ENCODE measurements at regions not wholly inside any gene's neighbourhood (a gene's known extent, or its start where the extent isn't known, plus 50 kb on each side); places are given as distances from the start of the nearest gene placed in this dataset.
"Not testable (repeated sequence)": the region's sequence is repeated elsewhere in the genome, so short reads cannot be mapped to it uniquely, and the experiment has no call there.

DNA sequence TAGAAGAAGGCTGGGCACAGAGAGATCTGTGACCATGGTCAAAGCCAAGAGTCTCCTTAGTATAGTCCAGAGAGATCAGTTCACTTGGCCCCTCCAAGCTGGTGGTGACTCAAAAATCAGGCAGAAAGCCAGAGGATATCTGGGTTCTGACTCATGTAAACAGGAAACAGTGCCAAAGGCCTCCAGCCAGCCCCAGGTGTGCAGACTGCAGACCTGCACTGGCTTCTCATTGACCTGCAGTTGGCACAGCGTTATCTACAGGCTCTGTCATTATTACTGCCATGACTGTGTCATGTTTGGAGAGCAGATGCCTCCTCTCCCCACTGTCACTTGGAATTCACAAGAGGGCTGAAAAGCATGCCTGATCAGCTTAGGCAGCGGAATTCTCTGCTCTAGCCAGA is 295.7 kb upstream of the PRKD1 start:
- DNase-seq (ENCODE audit: low spot score): no peak

DNA sequence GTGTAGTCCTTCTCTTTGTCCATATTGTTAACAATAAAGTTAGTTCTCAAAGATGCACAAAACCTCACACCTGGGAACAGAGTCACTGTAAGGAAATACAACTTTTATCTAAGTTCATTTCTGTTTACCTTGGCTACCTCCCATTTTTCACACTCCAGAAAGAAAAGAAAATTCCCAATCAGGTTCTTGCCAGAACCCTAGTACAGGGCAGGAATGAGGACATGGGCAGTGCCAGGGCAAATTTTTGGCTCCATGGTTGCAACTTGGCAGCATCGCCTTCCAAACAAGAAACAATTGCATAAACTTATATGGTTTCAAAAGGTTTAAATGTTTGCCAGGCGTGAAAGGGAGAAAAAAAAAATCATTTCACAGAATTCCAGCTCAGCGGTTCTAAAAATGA is 296.3 kb upstream of the PRKD1 start:
- DNase-seq (ENCODE audit: low spot score): no peak

DNA sequence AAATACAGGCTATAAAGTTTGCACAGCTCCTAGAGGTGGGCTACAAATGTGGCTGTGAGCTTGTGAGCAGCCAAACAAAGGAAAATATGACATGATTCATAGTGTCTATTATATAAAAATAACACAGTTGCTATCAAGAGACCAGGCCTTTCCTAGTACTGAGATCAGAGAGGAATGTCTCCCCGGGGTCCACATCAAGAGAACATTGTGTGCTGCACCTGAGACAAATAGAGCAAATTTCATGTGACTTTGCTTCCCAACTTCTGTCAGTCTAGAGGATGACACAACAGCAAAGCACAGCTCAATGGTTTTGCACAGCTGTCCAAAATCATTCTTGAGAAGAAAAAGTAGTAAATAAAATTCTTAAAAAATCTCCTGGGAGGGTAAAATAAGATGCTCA is 297.5 kb upstream of the PRKD1 start:
- DNase-seq (ENCODE audit: low spot score): no peak

DNA sequence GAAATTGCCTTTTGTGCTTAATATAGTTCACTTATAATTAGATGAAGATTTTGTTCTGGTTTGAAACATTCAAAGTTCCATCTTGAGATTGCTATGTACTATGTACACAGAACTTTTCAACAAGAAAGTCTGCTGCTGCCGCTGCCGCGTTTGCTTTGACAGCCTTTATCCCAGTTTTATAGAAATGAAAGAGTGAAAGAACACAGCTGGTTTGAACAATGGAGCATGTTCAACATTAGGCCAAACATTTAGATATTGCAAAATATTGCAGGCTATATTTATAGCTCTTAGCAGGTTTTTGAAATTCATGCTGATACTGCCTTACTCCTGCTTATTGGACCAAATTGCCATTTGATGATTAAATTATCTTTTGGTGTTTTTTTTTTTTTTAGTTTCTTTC is 299.8 kb upstream of the PRKD1 start:
- DNase-seq (ENCODE audit: low spot score): no peak

DNA sequence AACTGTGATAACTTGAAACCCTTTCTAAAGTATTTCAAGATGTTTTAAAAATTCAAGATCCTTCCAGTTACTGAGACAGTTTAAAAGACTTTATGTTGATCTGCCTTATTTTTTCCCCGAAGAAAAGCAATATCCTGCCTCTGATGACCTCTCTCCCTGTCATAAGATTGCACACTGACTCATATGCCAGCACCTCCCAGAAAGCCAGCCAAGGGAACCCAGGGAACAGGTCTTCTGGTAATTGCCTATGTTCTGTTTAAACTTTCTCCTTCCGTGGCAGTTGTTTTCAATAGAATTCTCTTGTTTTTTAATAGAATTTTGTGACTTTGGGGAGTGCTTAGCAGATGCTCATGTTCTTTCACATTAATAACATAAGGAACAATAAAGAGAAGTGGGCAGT is 300.2 kb upstream of the PRKD1 start:
- DNase-seq (ENCODE audit: low spot score): no peak

DNA sequence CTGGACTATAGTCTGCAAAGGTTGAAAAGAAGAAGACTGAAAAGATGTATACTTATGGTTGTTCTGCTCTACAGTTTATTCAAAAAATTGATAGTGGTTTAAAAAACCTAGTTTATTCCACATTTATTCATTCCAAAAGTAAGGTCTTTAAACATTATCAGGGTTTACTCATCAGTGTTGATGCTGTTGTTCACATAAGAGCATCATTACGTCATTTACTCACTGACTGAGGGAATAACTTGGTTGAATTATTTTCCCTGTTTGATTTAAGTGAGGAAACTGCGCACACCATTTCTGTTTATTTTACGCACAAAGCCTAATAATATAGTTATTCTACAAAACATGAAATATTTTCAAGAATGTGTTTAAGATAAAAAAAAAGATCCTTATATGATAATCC is 303.1 kb upstream of the PRKD1 start:
- no peak for DNase-seq (ENCODE audit: low spot score)

DNA sequence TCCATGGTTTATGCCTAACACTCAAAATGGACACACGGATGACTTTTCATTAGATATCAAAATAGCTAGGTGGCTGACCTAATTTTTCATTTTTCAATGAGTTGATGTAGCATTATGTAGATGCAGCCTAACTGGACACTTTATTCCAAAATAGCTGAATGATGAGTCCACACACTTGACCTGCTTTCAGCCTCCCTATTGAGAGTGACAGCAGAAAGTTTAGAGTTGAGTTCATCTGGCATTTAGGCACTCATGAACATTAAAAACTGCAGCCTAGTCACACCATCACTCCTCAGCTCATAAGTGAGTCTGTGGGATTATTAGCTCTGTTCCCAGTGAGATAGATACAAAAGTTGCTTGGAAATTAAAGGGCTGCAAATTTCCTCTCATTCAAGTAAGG is 307.3 kb upstream of the PRKD1 start:
- no peak for DNase-seq (ENCODE audit: low spot score)

DNA sequence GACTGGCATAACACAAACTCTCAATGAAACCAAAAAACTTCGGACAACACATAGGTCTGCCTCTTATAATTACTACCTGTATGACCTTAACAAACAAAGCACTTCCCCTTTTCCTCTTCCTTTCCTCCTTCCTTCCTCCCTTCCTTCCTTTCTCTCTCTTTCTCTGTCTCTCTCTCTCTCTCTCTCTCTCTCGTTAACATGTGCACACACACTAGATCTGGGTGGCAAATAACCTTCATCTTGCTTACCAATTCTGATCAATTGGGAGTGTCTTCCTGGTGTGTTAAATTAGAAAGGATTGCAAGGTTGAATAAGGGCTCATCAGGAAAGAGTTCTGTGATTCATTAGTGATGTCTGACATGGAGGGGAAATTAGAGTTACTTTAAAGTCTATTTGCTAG is 307.8 kb upstream of the PRKD1 start:
- DNase-seq (ENCODE audit: low spot score): no peak

DNA sequence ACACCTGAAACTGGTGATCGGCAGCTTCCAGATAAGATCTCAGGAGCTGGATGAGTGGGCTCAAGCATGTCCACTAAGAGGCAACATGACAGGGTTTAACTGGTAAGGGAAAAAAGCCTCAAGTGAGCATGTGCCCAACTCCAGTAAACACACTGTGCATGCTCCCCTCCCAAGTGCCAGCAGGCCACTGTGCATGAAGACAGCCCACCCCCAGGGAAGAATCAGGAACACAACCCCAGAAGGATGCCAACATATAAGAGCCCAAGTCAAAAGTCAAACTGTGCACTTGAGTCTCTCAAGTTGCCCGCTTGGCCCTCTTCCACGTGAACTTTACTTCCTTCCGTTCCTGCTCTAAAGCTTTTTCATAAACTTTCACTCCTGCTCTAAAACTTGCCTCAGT is 311.3 kb upstream of the PRKD1 start:
- no peak for DNase-seq (ENCODE audit: low spot score)

DNA sequence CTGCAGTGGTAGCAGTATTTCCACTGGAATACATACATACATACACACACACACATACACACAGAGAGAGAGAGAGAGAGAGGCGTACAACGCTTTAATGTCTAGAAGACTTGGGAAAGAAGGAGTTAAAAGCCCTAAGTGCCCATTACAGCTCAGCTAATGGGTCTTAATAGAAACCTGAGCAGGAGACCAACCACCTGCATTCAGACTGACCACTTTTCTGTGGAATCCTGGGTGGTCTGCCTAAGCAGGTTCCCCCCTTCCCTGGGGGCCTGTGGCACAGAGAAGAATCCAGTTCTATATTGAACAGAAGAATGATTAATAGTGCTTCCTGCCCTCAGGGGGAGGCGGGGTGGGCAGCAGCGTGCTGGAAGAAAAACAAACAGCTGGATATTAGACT is 312.4 kb upstream of the PRKD1 start:
- no peak for DNase-seq (ENCODE audit: low spot score)

DNA sequence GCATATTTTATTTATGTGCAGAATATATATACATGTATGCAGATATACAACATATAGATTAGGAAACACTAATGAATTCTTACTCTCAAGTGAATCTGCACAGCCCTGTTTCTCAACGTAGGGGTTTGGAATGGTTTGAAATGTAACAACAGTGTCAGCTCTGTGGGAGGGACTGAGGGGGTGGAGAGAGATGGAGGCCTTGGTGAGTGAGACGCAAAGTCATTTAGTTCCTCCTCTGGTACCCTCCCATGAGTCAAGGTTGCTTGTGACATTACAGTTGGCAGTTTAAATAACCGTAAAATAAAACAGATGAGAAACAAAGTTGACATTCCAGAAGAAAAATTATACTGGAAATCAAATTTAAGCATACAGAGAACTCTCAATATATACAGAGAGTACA is 313.0 kb upstream of the PRKD1 start:
- DNase-seq (ENCODE audit: low spot score): no peak

DNA sequence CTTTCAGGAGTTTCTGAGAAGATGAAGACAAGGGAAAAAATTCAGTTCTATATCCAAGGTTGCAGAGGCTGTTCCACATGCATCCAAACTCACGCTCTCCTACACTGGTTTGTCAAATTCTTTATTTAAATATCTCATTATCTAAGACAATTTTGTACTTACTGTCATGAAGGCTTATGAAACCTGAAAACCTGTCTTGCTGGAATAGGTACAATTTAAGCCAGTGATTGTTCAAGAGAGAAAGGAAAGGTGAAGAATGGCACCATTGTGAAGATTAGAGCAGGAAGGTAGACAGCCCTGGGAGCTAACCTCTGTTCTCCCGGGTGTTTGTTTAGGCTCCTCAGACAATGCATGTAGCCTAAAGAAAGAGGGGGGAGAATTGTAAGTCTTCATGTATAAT is 315.1 kb upstream of the PRKD1 start:
- DNase-seq (ENCODE audit: low spot score): no peak

DNA sequence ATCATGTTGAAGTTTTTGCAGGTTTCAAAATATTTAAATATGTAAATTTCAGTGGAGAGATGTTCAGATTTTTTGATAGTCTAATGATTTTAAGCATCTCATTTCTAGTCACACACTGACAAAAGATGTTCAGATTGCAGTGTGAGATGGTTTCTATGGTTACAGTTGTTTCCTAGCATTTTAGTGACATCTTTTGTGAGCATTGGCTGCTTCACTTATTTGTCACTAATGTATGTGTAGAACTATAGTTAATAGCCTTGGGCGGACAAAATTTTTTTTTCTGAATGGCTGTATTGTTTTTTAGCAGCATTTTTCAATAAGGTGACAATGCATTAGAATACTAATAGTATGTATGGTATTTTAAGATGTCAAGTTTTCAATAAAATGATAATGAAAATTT is 315.6 kb upstream of the PRKD1 start:
- no peak for DNase-seq (ENCODE audit: low spot score)

DNA sequence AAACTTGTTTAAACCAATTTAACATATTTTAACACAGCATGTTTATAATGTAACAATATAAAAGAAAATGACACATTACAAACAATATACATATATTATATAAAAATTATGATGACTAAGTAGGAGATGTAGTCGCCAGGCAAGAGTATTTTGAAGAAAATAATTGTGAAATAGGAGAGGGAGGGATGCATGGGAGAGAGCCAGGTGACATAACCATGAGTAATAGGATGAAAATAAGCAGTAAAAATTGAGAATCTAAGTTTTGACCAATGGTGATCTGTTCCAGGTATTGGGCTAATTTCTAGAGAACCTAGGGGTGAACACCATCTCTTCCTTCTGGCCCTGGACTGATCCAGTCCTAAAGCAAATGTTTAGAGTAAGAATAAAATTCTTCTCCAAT is 315.2 kb upstream of the G2E3 start:
- DNase-seq (ENCODE audit: low spot score): no peak

DNA sequence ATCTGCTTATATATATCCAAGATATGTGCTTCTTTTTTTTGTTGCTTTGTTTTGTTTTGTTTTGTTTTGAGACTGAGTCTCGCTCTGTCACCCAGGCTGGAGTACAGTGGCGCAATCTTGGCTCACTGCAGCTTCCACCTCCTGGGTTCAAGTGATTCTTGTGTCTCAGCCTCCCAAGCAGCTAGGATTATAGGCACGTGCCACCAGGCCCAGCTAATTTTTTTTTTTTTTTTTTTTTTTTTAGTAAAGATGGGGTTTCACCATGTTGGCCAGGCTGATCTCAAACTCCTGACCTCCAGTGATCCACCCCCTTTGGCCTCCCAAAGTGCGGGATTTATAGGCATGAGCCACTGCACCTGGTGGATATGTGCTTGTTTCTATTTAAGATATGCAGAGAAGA is 314.6 kb upstream of the G2E3 start:
- DNase-seq (ENCODE audit: low spot score): not testable (repeated sequence)

DNA sequence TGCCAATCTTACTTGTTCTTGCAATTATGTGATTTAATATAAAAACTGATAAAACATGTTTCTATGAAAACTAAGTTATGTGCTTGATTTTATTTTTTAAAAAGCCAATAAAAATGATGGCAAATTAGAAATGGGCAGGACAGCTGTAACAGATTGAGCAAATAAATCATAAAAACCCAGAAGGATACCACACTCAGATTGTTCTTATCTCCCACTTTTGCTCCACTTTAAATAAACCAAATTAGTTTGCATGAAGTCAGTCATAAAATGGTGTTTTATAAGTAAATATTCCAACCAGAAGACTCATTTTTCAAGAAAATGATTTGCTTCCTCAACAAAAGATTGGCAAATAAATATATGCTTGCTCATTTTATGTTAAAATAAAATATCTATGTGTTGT is 307.9 kb upstream of the G2E3 start:
- no peak for DNase-seq (ENCODE audit: low spot score)

DNA sequence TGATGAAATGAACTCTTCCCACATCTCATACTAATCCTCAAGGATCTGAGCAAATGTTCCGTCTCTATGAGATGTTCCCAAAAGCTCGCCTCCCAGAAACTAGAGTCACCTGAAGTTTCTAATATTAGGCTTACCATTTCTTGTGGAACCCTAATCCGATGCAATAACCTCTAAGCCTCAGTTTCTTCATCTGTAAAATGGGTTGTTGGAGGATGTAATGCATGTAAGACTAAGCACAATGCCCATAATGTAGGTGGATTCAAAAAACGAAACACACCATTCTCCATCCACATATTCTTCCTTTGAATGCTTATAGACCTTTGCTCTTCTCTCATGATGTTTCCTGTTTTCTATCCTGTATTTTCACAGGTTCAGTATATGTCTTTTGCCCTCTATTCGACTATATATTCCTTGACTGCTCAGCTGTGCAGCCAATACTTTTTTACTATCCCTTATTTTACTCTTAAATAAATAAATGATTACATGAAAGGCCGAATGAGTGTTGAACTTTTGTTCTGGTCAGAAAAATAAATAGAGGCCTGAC is 307.3 kb upstream of the G2E3 start:
- no peak for DNase-seq (ENCODE audit: low spot score)

DNA sequence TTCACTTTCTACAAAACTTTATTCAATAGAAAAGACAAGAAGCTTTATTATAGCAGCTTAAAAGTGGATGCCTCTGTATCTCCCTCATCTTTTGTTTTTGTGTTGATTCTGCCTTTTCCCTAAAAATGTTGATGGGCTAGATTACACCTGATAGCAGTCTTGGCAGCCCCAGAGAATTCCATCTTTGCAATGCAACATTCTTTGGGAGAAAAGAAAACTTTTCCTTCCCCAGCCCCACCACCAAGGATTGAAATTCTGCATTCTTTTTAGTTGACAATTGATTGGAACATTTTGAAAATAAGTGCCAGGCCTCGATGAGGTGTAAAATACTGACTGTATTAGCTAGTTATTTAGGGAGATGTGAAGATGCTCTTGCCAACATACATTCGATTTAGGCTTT is 306.8 kb upstream of the G2E3 start:
- no peak for DNase-seq (ENCODE audit: low spot score)

DNA sequence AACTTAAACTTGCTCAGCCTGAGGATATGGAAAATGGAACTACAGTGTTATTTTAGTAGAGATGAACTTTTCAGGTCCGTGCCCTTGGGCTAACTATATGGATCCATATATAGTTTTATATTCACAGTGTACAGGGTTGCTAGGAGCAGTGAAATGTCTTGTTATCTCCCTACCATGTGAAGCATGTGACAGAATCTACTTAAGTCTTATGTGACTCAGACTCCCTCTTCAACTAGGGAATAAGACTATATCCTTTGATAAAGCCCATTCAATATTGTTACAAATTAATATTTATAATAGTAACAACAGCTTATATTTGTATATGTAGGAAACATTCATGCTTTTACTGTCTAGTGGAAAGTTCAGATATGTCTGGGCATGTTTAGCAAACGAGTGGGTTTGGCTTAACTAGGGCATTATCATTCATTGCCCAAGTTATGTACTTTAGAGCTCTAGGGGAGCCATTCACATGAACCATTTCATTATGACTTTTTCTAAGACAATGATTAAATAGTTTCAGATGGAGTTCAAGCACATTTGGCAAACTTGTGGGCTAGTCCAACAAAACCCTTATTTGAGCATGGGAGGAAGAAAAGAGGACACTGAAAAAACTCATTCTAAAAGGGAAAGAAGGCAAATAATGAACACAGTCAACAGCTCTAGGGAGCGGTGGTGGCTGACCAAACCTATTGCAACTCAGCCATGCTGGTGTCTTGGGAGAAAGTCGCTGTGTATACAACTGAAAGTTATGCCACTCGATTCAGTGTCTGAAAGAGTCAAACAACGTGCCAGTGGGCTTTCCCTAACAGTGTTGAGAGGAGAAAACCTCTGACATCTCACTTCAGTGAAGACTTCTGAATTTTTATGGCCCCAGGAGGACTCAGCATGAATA is 305.9 kb upstream of the G2E3 start:
- DNase-seq (ENCODE audit: low spot score): no peak

DNA sequence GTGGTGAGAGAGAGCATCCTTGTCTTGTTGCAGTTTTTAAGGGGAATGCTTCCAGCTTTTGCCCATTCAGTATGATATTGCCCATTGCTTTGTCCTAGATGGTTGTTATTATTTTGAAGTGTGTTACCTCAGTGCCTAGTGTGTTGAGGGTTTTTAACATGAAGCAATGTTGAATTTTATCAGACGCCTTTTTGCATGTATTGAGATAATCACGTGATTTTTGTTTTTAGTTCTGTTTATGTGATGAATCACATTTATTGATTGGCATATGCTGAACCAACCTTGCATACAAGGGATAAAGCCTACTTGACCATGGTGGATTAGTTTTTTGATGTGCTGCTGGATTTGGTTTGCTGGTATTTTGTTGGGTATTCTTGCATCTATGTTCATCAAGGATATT is 302.3 kb upstream of the G2E3 start:
- no peak for DNase-seq (ENCODE audit: low spot score)

DNA sequence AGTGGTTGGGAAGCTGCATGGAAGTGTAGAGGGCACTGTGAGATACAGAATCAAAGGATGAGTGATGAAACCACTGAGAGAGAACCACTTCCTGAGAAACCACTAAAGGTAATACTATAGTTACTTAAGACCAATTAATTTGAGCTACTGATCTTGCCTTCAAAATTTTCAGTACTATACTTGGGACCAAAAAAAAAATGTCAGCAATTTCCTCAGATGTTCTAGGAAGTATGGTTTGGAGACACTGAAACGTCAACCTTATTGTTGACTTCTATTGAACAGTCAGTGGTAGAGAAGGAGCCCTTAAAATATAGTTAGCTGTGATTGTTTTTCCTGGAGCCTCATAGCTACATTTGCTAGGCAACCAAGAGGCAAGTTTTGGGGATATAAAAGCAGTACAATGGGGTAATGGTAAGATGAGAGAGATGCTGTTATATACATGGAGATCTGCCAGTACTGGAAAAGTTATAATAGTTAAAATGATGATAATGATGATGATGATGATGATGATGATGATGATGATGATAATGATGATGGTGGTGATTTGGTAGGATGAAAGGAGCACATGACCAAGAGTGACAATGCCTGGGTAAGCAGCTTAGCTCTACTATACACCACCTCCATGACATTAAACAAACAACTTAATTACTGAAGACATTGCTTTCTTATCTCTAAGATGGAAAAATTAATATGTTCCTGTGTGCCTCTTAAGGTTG is 300.9 kb upstream of the G2E3 start:
- no peak for DNase-seq (ENCODE audit: low spot score)

DNA sequence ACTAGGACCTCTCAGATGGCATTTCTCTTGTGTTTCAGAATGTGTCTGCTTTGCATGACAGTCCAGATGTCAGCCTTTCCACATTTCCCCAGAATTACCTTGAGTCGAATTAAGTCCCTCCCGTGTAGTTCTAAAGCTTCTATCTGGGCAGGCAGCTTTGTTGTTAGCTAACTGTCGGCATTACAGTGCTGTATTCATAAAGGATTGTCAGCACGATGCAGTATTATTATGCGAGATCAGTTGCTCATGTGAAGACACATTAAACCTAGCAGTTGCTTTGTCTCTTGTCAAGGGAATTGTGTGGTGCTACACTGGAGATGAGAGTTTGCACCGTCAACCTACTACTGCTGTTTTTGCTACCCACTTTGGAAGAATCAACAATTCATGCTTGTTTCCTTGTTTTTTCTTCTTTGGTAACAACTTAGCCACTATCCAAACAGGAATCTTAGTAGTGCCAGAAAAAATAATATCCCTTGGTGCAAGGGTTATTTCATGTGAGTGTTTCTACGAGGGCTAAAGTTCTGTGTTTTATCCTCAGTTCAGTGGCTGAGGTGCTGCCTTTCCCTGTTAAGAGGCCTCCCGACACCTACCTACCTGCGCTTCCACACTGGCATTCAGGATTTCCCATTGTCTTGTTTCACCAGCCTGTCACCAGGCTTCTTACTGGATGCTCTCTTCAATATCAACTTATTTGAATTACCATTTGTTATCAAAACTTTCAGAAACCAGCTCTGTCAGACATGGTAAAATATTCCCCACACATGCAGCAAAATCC is 297.9 kb upstream of the G2E3 start:
- DNase-seq (ENCODE audit: low spot score): no peak

DNA sequence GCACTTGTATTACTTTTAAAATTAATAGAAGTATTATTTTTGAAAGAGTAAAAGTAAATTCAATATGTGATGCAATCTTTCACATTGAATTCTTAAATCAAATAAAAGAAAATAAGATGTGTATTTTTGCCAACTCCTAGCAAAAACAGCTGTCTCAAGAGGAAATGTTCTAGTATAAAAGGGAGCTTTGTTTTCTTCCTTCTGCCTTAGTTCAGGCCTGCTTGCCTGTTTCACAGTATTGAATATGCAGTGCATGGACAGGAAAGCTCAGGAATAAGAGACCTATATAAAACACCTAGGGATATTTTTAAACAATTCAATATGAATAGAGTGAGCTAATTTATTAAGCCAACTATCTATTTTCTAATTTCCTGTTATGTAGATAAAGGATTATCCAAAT is 294.8 kb upstream of the G2E3 start:
- DNase-seq (ENCODE audit: low spot score): no peak
